HG02870 (cell line): ENCODE measurements at regions not wholly inside any gene's neighbourhood (a gene's known extent, or its start where the extent isn't known, plus 50 kb on each side); places are given as distances from the start of the nearest gene placed in this dataset.

ENCODE experiments used
- ATAC-seq: cut with Tn5 transposase; IDR thresholded peaks from one replicate; pipeline ENCODE4 v1.9.1; 2021; ENCODE audit warnings: mild to moderate bottlenecking, moderate library complexity; ENCODE audit not compliant: unreplicated experiment

DNA sequence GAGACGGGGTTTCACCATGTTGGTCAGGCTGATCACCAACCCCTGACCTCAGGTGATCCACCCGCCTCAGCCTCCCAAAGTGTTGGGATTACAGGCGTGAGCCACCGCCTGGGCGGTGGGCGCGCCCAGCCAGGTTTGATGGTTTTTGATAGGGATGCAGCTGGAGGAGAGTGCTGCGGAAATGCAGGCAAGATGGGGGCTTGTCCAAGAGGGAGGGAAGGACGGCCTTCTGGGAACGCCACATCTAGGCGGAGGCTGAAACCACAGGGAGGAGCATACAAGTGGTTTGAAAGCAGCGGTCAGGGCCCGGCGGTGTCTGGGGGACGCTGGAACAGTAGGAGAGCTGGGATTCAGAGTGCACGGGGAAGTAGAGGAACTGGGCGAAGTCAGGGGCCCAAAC is 134.6 kb downstream of the VRK1 start:
- ATAC-seq, result no peak

GRCh38 chr14:96934638-96935330 is 137.6 kb downstream of the VRK1 start:
- no peak for ATAC-seq

DNA sequence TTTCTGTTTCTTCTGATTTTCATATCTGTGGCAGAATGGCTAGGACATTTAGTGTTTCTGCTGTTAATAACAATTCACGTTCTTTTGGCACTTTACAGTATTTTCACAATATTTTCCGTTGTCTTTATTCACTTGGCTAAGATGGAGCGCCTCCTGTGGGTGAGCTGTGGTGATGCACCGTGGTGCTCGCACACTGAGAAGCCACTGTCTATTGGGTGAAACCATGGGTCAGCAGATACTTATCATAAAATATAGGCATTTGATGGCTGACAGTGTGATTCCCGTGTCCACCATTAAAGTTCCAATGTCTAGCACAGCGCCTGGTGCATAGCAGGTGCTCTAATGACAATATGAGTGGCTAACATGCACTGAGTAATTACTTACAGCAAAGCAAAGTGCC is 141.8 kb downstream of the VRK1 start:
- ATAC-seq, result no peak

GRCh38 chr14:96940009-96940408 is 142.8 kb downstream of the VRK1 start:
- no peak for ATAC-seq

DNA sequence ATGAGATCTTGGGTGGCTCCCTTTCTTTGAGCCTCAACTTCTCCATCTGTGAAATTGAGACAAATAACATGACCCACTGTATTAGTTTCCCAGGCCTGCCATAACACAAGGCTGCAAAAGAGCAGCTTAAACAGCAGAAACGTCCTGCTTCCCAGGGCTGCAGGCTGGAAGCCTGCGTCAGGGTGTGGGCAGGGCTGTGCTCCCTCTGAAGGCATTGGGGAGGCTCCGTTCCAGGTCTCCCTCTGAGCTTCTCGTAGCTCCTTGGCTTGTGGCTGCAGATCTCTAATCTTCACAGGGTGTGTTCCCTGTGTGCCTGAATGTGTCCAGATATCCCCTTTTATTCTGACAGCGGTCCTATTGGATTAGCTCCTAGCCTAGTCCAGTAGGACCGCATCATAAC is 147.1 kb downstream of the VRK1 start:
- no peak for ATAC-seq

DNA sequence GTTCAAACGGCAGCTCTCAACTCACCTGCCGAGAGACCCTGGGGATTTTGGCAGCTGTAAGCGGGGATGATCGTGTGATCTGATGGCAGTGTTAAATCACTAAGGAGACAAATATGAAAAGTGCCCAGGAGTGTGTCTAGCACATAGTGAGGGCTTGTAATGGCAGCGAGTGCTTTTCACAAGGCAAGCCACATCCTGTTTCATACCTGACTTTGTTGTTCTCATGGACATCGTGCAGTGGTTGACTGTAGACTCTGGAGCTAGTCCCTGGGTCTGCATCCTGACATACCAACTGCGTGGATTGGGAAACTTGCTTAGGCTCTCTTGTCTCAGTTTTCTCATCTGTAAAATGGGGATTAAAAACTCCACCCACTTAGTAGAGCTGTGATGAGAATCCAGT is 148.5 kb downstream of the VRK1 start:
- ATAC-seq, result no peak

DNA sequence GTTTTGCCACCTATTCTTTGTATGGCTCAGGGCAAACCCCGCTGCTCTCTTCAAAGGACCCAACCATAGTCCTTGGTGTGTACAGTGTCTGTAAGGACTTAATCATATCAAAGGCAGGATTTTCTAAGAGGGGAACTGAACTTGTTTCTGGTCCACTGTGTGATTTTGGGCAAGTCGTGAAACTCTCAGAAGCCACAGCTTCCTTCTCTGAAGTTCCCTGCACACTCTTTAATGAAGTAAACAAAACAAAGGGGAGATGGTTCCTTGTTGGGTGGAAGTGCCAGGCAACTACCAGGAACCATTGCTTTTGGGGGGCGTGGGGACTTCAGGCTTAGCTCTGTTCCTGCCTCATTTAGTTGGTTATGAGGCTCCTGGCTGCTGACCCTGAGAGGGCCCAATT is 152.4 kb downstream of the VRK1 start:
- ATAC-seq, result no peak

DNA sequence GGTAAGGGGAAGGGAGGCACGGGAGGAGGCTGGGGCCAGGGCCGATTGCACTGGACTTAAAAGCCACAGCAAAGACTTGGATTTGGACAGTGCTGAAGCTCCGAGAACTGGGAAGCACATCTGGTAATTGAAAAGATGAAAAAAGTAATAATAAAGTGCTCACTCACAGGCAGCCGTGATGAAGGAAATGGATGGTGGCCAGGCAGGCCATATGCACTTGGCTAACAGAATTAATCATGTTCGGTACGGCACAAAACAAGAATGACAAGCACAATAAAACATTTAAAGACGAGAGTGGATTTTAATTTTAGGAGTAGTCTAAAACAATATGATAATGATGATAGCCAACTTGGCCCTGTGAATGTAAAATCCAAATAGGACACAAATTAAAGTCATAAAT is 154.3 kb downstream of the VRK1 start:
- no peak for ATAC-seq

GRCh38 chr14:96953087-96953874 is 156.1 kb downstream of the VRK1 start:
- no peak for ATAC-seq

DNA sequence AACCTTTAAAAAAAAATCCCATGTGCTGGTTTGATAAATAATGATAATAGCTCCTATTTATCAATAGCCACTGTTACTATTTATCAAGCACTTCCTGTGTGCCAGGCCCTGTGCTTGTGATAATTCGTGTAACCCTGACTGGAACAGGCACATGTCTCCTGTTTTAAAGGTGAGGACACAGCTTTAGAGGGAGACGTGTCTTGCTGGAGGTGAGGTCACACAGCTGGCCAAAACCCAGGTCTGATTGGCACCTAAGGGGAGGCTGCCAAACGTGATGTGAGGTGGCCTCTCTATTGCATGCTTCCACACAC is 156.6 kb downstream of the VRK1 start:
- ATAC-seq, result no peak

GRCh38 chr14:96956464-96957239 is 159.5 kb downstream of the VRK1 start:
- ATAC-seq, result no peak

- no peak for ATAC-seq
These were observed 160.9 kb downstream of the VRK1 start for GRCh38 chr14:96958057-96958456.

GRCh38 chr14:96959992-96960391 is 162.8 kb downstream of the VRK1 start:
- no peak for ATAC-seq

GRCh38 chr14:96960598-96961116 is 163.5 kb downstream of the VRK1 start:
- ATAC-seq, result no peak

- ATAC-seq, result no peak
These were observed 164.7 kb downstream of the VRK1 start for GRCh38 chr14:96961895-96962294.

GRCh38 chr14:96962337-96962736 is 165.2 kb downstream of the VRK1 start:
- ATAC-seq, result no peak

DNA sequence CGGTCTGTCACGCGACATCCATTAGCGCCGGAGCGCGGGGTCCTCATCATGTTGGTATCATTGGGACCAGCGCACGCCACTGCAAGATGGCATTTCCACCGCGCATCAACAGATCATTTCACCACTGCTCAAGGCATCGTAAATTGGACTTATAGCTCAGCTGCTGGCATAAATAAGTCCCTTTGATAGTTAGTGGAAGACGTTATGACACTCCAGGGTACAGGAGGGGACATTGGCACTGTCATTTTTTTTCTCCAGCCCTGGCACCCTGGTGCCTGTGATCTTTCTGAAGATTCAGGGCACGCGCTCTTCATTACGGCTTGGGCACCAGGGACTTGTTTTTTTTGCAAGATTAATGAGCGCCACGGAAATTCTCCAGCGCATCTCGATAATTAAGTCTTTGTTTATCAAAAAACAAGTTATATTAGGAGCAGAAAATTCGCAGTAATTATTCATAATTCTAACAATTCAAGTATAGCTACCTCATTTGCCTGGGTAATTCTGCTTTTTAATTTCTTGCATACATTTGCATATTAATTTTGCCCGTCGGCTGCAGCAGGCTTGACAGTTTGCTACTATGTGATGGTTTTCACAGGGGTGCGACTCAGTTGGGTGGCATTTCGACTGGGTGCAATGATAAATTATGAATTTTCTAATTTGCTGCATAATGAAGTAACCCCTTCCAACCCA is 167.7 kb downstream of the VRK1 start:
- ATAC-seq, result no peak

GRCh38 chr14:96965885-96966595 is 168.9 kb downstream of the VRK1 start:
- ATAC-seq, result no peak

GRCh38 chr14:96975116-96975515 is 177.9 kb downstream of the VRK1 start:
- ATAC-seq, result no peak

DNA sequence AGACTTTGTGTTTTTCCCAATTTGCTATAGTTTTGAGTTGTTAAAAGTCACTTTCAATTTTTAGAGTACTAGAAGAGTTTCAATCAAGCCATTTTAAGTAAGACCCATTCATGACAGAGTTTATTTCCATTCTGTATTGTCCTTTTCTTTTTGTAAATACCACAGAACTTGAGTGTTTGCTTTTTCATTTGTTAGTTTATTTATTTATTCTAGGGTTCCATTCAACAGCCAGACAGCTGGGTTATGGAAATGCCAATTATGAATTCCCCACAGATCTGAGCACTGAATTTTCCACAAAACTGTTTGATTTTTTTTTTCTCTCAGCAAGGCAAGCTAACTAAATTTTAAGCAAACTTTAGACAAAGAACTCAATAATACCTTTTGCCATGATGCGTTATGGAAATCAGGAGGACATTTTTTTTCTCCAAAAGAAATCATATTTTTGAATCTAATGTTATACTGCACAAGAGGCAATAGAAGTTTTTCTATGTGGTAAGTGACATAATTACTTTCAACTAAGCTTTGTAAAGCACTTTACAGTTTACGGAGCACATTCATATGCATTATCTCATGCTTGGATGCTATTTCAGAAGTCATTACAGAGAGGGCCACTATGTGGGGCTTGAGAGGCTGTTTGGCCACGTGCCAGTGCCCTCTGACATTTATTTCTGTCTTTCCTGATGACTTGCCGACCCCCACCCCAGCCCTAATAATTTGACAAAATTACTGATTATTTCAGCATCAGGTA is 181.5 kb downstream of the VRK1 start:
- ATAC-seq, result no peak
